Myocyte (in vitro differentiated cells): ENCODE measurements at regions not wholly inside any gene's neighbourhood (a gene's known extent, or its start where the extent isn't known, plus 50 kb on each side); places are given as distances from the start of the nearest gene placed in this dataset.

ENCODE experiments used
- DNase-seq: peaks from one replicate; pipeline ENCODE4 v3.0.0-alpha.2; 2012; ENCODE audit warnings: low read depth

- DNase-seq = no peak
These were observed 504.4 kb upstream of the NOX3 start for GRCh38 chr6:155959898-155960495.

- DNase-seq = no peak
These were observed 502.9 kb upstream of the NOX3 start for GRCh38 chr6:155958550-155958949.

- DNase-seq = no peak
These were observed 499.4 kb upstream of the NOX3 start for GRCh38 chr6:155955038-155955437.

- no peak for DNase-seq
These were observed 498.5 kb upstream of the NOX3 start for GRCh38 chr6:155954149-155954548.

GRCh38 chr6:155949256-155949655 lies 493.6 kb upstream of the NOX3 start:
- no peak for DNase-seq

- no peak for DNase-seq
These were observed 491.2 kb upstream of the NOX3 start for GRCh38 chr6:155946860-155947259.

GRCh38 chr6:155943635-155944034 lies 488.0 kb upstream of the NOX3 start:
- DNase-seq = no peak

- no peak for DNase-seq
These were observed 483.6 kb upstream of the NOX3 start for GRCh38 chr6:155939253-155939652.

- peak; percentile 0 for DNase-seq
These were observed 480.9 kb upstream of the NOX3 start for GRCh38 chr6:155936551-155936950.

GRCh38 chr6:155936127-155936526 lies 480.5 kb upstream of the NOX3 start:
- DNase-seq = no peak

GRCh38 chr6:155916846-155917624 lies 461.4 kb upstream of the NOX3 start:
- no peak for DNase-seq

- DNase-seq = no peak
These were observed 460.0 kb upstream of the NOX3 start for GRCh38 chr6:155915651-155916050.

- no peak for DNase-seq
These were observed 458.2 kb upstream of the NOX3 start for GRCh38 chr6:155913816-155914215.

GRCh38 chr6:155909710-155910109 lies 454.1 kb upstream of the NOX3 start:
- DNase-seq = no peak

- no peak for DNase-seq
These were observed 440.0 kb upstream of the NOX3 start for GRCh38 chr6:155895641-155896040.

GRCh38 chr6:155894758-155895157 lies 439.1 kb upstream of the NOX3 start:
- no peak for DNase-seq

GRCh38 chr6:155894262-155894661 lies 438.6 kb upstream of the NOX3 start:
- DNase-seq = no peak

- no peak for DNase-seq
These were observed 434.8 kb upstream of the NOX3 start for GRCh38 chr6:155890409-155890808.

GRCh38 chr6:155889410-155889809 lies 433.8 kb upstream of the NOX3 start:
- no peak for DNase-seq

GRCh38 chr6:155887421-155887820 lies 431.8 kb upstream of the NOX3 start:
- no peak for DNase-seq

- DNase-seq = no peak
These were observed 428.1 kb upstream of the NOX3 start for GRCh38 chr6:155883741-155884140.

- DNase-seq = no peak
These were observed 427.7 kb upstream of the NOX3 start for GRCh38 chr6:155883334-155883731.
